Right atrium auricular region (tissue), 2 donors: ENCODE measurements at regions not wholly inside any gene's neighbourhood (a gene's known extent, or its start where the extent isn't known, plus 50 kb on each side); places are given as distances from the start of the nearest gene placed in this dataset.
"Not testable (repeated sequence)": the region's sequence is repeated elsewhere in the genome, so short reads cannot be mapped to it uniquely, and the experiment has no call there.

Experiments used
- DNase-seq: peaks from one replicate; pipeline ENCODE4 v3.0.0-alpha.2; 2019; ENCODE audit warnings: low spot score
- H3K27ac ChIP-seq, 2 donors: fragments of 200-600 bp; sonication (generic); 1 replicate in 1 of 2; 2 replicates in 1 of 2; pipeline ENCODE4 v1.5.1; 2016 to 2019
- H3K27me3 ChIP-seq, 2 donors: fragments of 200-600 bp; sonication (generic); one replicate each; pipeline versions ENCODE4 v1.5.1 to v1.6.0; 2017 to 2019
- H3K36me3 ChIP-seq: fragments of 200-600 bp; sonication (generic); one replicate; pipeline ENCODE4 v1.5.1; 2016
- H3K4me1 ChIP-seq, 2 donors: fragments of 200-600 bp; sonication (generic); one replicate each; pipeline versions ENCODE4 v1.5.1 to v1.6.0; 2017 to 2019
- H3K4me3 ChIP-seq, 2 donors: fragments of 200-600 bp; sonication (generic); 1 replicate in 1 of 2; 2 replicates in 1 of 2; pipeline ENCODE4 v1.5.1; 2017 to 2019; ENCODE audit warnings: mild to moderate bottlenecking in 1 of 2, moderate library complexity in 1 of 2
- H3K9me3 ChIP-seq, 2 donors: fragments of 200-600 bp; sonication (generic); one replicate each; pipeline ENCODE4 v1.5.1; 2019
- TF ChIP-seq, protein P1 (sequence below), 2 donors: fragments of 200-600 bp; sonication (generic); IDR thresholded peaks; one replicate each; pipeline ENCODE4 v1.5.1; 2019; ENCODE audit warnings: antibody characterized with exemption in 2 of 2

DNA sequence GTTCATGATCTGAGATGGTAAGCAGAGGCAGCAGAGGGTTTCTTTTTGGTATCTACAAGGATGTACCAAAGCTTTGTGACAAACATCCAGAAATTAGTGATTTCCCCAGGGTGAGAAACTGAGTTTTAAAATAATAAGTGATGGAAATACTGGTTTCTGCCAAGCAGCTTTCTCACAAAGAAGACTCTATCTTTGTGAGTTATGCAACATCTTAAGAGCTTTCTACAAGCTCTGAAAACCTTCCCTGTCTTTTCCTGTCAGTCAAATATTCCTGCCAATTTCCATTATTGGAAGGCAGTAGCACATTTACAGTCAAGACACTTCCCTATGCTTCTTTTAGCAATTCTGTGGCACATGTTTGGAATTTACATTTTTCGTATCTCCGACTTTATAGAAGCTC is 264.7 kb upstream of the SPTLC3 start:
- H3K9me3 ChIP-seq: no peaks in the 10 kb centered on the region
- H3K27ac ChIP-seq: no peak overlapping the region
- H3K4me3 ChIP-seq: no peak overlapping the region

DNA sequence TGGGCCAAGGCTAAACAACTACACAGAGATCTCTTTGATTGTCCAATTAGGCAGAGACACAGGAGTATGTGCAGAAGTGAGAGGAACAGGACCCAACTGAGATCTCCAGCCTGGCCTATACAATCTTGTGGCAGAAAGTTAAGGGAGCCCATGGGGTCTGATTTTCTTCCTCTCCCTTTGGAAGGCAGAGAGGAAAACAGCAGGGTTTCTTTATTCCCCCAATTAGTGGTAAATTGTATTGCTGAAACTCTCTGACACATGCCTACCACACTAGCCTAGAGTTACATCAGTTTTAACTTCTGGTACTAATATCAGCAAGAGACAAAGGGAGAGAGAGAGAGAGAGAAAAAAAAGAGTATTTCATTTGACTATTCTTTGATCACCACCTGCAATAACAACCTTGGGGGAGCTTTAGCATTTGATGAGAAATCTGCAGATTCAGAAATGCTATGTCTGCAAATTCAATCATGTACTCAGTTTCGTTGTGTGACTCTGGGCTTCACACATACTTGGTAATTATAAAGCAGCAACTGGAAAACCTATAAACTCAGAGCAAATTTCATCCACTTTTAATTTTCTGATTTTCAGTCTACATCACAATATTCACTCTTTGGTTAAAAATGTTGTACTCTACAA is 260.3 kb upstream of the SPTLC3 start:
- H3K27ac ChIP-seq: no peak overlapping the region
- no peaks in the 10 kb centered on the region for H3K9me3 ChIP-seq
- no peaks in the 10 kb centered on the region for H3K27me3 ChIP-seq
- H3K4me1 ChIP-seq: no peaks in the 10 kb centered on the region
- TF ChIP-seq, protein P1, sequence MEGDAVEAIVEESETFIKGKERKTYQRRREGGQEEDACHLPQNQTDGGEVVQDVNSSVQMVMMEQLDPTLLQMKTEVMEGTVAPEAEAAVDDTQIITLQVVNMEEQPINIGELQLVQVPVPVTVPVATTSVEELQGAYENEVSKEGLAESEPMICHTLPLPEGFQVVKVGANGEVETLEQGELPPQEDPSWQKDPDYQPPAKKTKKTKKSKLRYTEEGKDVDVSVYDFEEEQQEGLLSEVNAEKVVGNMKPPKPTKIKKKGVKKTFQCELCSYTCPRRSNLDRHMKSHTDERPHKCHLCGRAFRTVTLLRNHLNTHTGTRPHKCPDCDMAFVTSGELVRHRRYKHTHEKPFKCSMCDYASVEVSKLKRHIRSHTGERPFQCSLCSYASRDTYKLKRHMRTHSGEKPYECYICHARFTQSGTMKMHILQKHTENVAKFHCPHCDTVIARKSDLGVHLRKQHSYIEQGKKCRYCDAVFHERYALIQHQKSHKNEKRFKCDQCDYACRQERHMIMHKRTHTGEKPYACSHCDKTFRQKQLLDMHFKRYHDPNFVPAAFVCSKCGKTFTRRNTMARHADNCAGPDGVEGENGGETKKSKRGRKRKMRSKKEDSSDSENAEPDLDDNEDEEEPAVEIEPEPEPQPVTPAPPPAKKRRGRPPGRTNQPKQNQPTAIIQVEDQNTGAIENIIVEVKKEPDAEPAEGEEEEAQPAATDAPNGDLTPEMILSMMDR (IDR thresholded peaks at IDR 0.05): no peak
- no peak for DNase-seq
- no peaks in the 10 kb centered on the region for H3K36me3 ChIP-seq
- no peak overlapping the region for H3K4me3 ChIP-seq

More for the DNA sequence above, 264.7 kb upstream of the SPTLC3 start:
- H3K36me3 ChIP-seq: no peaks in the 10 kb centered on the region
- H3K4me1 ChIP-seq: no peaks in the 10 kb centered on the region
- no peak for DNase-seq
- no peaks in the 10 kb centered on the region for H3K27me3 ChIP-seq
- TF ChIP-seq, protein P1 (IDR thresholded peaks at IDR 0.05): no peak

DNA sequence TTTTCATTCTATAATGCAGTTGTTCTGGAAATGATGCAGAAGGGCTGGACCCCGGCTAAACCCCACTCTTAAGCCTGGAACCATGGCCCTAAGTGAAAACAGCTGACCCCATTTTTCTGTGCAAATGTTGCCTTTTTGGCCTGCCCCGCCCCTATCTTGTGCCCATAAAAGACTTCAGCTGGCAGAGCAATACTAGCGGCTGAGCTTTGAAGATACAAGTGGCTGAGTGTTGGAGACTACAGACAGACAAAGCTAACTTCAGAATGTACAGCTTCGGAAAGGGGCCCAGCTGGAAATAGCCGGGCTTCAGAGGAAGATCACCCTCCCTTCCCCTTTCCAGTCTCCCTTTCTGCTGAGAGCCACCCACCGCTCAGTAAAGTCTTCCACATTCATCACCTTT is 258.6 kb upstream of the SPTLC3 start:
- H3K27ac ChIP-seq: no peak overlapping the region
- TF ChIP-seq, protein P1 (IDR thresholded peaks at IDR 0.05): no peak
- H3K4me3 ChIP-seq: no peak overlapping the region
- no peak for DNase-seq
- no peaks in the 10 kb centered on the region for H3K27me3 ChIP-seq
- H3K9me3 ChIP-seq: no peaks in the 10 kb centered on the region
- H3K4me1 ChIP-seq: no peaks in the 10 kb centered on the region
- no peaks in the 10 kb centered on the region for H3K36me3 ChIP-seq

DNA sequence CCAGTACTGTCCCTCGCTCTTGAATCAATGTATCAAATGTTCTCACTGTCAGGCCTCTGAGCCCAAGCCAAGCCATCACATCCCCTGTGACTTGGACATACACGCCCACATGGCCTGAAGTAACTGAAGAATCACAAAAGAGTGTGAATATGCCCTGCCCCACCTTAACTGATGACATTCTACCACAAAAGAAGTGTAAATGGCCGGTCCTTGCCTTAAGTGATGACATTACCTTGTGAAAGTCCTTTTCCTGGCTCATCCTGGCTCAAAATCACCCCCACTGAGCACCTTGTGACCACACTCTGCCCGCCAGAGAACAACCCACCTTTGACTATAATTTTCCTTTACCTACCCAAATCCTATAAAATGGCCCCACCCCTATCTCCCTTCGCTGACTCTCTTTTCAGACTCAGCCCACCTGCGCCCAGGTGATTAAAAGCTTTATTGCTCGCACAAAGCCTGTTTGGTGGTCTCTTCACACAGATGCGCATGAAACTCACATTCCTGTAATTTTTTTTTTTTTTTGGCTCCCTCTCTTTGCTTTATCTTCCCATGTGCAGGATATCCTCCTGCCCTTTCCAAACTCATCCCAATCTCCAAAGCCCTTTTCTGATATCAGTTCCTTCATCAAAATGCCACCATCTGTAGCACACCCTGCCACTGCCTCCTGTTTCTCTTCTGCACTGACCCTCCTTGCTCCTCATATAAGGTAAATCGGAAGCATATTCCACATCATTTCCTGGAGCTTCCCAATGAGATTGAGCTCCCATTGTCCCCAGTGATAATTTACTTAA is 255.7 kb upstream of the SPTLC3 start:
- DNase-seq, H3K27ac ChIP-seq, H3K4me1 ChIP-seq, H3K4me3 ChIP-seq, H3K36me3 ChIP-seq, H3K27me3 ChIP-seq, H3K9me3 ChIP-seq: not testable (repeated sequence)

DNA sequence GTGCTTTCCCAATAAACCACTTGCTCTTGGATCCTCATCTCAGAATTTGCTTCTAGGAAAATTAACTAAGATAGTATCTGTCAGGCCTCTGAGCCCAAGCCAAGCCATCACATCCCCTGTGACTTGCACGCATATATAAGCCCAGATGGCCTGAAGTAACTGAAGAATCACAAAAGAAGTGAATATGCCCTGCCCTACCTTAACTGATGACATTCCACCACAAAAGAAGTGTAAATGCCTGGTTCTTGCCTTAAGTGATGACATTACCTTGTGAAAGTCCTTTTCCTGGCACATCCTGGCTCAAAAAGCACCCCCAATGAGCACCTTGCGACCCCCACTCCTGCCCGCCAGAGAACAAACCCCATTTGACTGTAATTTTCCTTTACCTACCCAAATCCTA is 255.0 kb upstream of the SPTLC3 start:
- H3K4me3 ChIP-seq, H3K27ac ChIP-seq, H3K27me3 ChIP-seq, DNase-seq, H3K36me3 ChIP-seq, H3K9me3 ChIP-seq, H3K4me1 ChIP-seq: not testable (repeated sequence)

DNA sequence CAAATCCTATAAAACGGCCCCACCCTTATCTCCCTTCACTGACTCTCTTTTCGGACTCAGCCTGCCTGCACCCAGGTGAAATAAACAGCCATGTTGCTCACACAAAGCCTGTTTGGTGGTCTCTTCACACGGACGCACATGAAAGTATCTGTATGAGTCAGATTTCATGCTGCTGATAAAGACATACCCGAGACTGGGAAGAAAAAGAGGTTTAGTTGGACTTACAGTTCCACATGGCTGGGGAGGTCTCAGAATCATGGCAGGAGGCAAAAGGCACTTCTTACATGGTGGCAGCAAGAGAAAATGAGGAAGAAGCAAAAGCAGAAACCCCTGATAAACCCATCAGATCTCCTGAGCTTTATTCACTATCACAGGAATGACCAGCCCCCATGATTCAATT is 249.3 kb upstream of the SPTLC3 start:
- not testable (repeated sequence) for H3K4me1 ChIP-seq, H3K27me3 ChIP-seq, H3K27ac ChIP-seq, DNase-seq, H3K4me3 ChIP-seq, H3K36me3 ChIP-seq, H3K9me3 ChIP-seq

DNA sequence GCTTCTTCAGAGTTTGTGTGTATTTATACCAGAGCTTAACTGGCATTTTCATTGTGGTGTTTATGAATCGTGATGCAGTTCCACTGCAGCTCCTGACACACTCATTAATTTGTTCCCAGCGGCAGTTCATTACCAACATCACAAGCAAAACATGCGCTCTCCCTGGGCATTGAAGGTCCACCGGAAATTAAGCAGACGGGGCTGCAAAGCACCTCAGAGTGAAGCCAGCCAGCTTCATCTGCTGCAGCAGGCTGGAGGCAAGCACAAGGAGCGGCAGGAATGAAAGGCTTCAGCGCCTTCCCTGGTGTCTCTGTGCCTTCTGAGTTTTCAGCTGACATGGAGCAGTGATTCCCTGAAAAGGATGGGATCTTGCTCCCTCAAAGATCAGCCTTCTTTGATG is 246.0 kb upstream of the SPTLC3 start:
- peaks cover 0 to 6% of the 10 kb centered on the region in 2 donors for H3K4me1 ChIP-seq
- H3K27me3 ChIP-seq: no peaks in the 10 kb centered on the region
- no peak overlapping the region for H3K27ac ChIP-seq
- no peak overlapping the region for H3K4me3 ChIP-seq
- DNase-seq: no peak
- no peaks in the 10 kb centered on the region for H3K36me3 ChIP-seq
- no peaks in the 10 kb centered on the region for H3K9me3 ChIP-seq
- TF ChIP-seq, protein P1 (IDR thresholded peaks at IDR 0.05): no peak
